Right lobe of liver (tissue), 4 donors: ENCODE measurements at regions not wholly inside any gene's neighbourhood (a gene's known extent, or its start where the extent isn't known, plus 50 kb on each side); places are given as distances from the start of the nearest gene placed in this dataset.

Experiments used
- CTCF ChIP-seq, 4 donors: fragments of 200-600 bp in 3 of 4; fragments of 450-650 bp in 1 of 4; IDR thresholded peaks; one replicate each; pipeline versions ENCODE4 v1.5.1 to v1.8.0; 2016 to 2022; ENCODE audit warnings: antibody characterized with exemption in 4 of 4, mild to moderate bottlenecking in 2 of 4
- POLR2A ChIP-seq: fragments of 450-650 bp; IDR thresholded peaks from one replicate; pipeline ENCODE4 v1.6.1; 2017; ENCODE audit warnings: antibody characterized with exemption, mild to moderate bottlenecking
- donor health status: DM: no; HTN: no; CAD: no.
- donor health status: DM: no; HTN: no; CAD: no.
- donor health status: DM: no; HTN: yes; CAD: no.

- no peak for TF ChIP-seq POLR2A
- no peak for TF ChIP-seq CTCF (IDR thresholded peaks at IDR 0.05)
These were observed 777.4 kb downstream of the BCL11B start for GRCh38 chr14:98494582-98494981.
